GM19463 (cell line): ENCODE measurements at regions not wholly inside any gene's neighbourhood (a gene's known extent, or its start where the extent isn't known, plus 50 kb on each side); places are given as distances from the start of the nearest gene placed in this dataset.

ENCODE experiments used
- ATAC-seq: cut with Tn5 transposase; IDR thresholded peaks from one replicate; pipeline ENCODE4 v1.9.1; 2021; ENCODE audit warnings: mild to moderate bottlenecking, moderate library complexity; ENCODE audit not compliant: unreplicated experiment

DNA sequence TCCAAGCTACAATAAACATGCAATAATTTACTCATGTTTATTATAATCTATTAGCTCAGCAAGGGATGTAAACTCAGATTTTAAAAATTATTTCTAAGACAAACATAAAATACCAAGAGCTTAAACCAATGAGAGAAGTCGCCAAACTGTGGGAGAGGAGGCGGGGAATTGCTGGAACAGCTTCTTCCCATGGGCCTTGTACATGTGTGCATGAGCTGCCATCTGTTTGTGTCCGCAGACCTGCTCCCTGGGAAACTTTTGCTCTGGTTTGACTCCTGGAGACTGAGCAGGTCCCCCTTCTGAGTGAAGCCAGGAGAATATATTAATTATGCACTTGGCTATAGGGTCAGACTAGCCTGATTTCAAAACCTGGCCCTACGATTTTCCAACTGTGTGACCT, 655.9 kb upstream of the SOX11 start:
- no peak for ATAC-seq

- no peak for ATAC-seq
Observed at GRCh38 chr2:5039241-5039975, 652.8 kb upstream of the SOX11 start.

DNA sequence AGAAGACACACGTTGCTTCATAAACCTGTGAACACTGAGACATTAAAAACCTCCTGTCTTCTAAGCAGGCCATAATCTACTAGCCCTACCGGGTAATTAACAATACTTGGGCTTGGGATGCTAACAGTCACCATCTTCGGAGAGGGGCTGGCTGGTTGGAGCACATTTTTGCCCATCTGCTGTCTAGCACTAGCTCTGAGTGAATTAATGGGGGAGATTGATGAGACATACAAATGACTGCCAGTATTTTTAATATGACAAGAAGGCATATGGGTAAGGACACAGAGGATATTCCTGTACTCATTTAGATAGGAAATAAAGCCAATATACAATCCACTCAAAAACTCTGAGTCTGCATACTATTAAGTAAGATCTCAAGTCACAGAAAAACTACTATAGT, 651.6 kb upstream of the SOX11 start:
- ATAC-seq = no peak

GRCh38 chr2:5041501-5041900, 650.7 kb upstream of the SOX11 start:
- ATAC-seq = no peak

- ATAC-seq = no peak
Observed at GRCh38 chr2:5042666-5043440, 649.3 kb upstream of the SOX11 start.

- ATAC-seq = no peak
Observed at GRCh38 chr2:5051300-5051699, 640.9 kb upstream of the SOX11 start.

DNA sequence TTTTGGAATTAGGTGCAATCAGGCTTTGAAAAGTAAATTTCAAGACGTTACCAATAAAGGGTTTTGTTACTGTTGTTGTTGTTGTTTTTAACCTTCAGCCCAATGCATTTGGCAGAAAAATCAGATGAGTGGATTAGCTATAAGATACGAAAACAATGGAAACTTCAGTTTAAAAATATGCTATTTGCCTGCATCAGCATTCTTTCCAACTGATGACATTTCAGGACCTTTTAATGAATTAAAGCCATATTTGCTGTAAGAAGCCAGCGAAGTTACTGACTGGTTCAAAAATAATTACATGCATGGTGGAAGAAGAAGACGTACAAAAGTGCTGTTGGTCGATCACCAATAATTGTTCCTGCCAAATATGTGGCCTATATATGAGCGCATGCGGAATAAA, 639.3 kb upstream of the SOX11 start:
- ATAC-seq = no peak

DNA sequence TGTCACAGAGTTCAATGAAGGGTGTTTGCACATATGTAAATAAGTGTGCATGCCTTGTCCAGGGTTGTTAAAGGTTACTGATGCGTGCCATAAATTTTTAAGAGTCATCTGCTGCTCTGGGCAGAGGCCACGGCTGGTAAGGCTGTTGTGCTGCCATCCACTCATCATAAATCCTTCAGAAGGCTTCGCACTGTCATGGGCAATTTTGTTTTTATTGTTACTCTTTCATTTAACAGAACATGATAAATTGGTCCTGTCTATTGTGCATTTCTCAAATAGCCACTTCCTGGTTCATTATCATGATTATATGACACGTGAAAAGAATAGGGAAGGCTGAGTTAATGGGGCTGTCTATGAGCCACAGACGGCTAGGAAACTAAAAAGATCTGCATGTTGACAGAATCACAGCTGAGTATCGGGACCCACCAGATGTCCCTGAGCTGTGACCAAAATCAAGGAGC, 634.3 kb upstream of the SOX11 start:
- no peak for ATAC-seq

DNA sequence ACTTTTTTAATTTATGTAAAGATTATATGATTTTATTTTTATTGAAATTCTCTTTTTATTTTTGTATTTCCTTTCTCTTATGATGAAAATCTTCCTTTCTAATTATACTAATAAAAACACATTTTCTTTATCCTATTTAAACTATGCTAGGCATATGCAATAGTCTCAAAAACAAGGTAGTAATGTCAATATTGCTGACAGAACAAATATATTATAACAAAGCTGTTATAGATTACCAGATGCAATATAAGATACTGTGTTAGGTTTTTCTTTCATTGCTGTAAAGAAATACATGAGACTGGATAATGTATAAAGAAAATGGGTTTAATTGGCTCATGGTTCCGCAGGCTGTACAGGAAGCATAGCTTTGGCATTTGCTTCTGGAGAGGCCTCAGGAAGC, 631.2 kb upstream of the SOX11 start:
- no peak for ATAC-seq

DNA sequence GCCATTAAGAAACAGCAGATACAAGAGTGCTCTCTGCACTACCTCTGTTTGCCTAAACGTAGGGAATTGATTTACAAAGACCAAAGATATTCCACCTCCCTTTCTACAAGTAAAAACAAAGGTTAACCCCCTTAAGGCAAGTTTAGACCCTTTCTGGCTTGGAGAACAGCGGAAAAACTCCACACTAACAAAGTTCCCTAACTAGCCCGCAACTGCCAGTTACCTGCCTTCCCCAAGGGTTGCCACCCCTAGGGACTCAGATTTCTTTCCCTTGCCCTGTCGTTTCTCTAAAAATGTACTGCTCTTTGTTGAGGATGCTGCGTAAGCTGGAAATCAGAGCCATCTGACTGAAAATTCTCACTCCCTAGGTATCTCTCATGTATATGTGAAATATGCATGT, 627.5 kb upstream of the SOX11 start:
- ATAC-seq = no peak

- no peak for ATAC-seq
Observed at GRCh38 chr2:5067816-5068215, 624.4 kb upstream of the SOX11 start.

GRCh38 chr2:5070257-5070656, 621.9 kb upstream of the SOX11 start:
- no peak for ATAC-seq

- no peak for ATAC-seq
Observed at GRCh38 chr2:5074733-5075132, 617.5 kb upstream of the SOX11 start.

- ATAC-seq = no peak
Observed at GRCh38 chr2:5076599-5076998, 615.6 kb upstream of the SOX11 start.

- no peak for ATAC-seq
Observed at GRCh38 chr2:5077479-5078089, 614.6 kb upstream of the SOX11 start.

- no peak for ATAC-seq
Observed at GRCh38 chr2:5083402-5083801, 608.8 kb upstream of the SOX11 start.

DNA sequence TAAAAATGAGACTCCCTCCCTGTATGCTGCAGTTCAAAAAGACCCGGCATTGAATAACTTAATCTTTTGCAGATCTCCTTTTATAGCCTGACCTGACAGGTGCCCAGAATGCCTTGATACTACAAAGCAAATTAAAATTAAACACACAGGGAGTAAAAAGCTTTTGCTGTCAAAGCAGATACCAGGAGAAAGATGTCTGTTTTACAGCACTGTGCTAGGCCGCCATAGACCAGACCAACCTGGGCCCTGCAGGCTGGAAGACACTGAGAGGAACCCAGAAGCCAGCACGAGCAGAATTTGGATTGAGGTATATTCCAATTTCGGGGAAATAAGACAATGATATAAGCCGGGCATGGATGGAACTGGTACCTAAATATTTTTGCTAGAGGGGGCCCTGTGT, 602.8 kb upstream of the SOX11 start:
- ATAC-seq = no peak

GRCh38 chr2:5093056-5093455, 599.1 kb upstream of the SOX11 start:
- no peak for ATAC-seq

DNA sequence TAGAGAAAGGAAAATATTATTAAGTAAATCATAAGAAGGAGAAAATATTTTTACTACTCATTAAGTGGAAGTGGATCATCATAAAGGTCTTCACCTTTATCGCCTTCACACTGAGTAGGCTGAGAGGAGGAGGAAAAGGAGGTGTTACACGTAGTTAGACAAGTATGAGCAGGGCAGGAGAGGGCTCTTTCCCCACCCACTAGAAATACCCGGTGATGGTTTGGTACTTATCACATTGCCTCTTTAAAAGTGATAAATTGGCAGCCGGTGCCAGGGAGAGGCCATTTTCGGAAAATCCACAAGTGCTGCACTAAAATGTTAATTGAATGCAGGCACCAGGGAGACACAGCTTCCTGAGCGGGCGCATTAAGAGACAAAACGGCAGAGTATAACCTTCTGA, 598.7 kb upstream of the SOX11 start:
- ATAC-seq = no peak

GRCh38 chr2:5094192-5094591, 598.0 kb upstream of the SOX11 start:
- ATAC-seq = no peak

- ATAC-seq = no peak
Observed at GRCh38 chr2:5098286-5098685, 593.9 kb upstream of the SOX11 start.

GRCh38 chr2:5102823-5103222, 589.4 kb upstream of the SOX11 start:
- no peak for ATAC-seq
